Hematopoietic multipotent progenitor cell treated with erythropoietin and hydrocortisone succinate and interleukin-3 and kit ligand, for 6 days (in vitro differentiated cells): ENCODE measurements at regions not wholly inside any gene's neighbourhood (a gene's known extent, or its start where the extent isn't known, plus 50 kb on each side); places are given as distances from the start of the nearest gene placed in this dataset.
"Not testable (repeated sequence)": the region's sequence is repeated elsewhere in the genome, so short reads cannot be mapped to it uniquely, and the experiment has no call there.

Experiments used
- DNase-seq: peaks from one replicate; pipeline ENCODE4 v3.0.0-alpha.2; 2015

- DNase-seq, result no peak
Measured at GRCh38 chr6:73978330-73978729, 282.3 kb downstream of the CD109 start.

- DNase-seq, result not testable (repeated sequence)
Measured at GRCh38 chr6:73972518-73972917, 276.5 kb downstream of the CD109 start.

- peak; percentile 63 for DNase-seq
Measured at GRCh38 chr6:73969971-73970970, 274.3 kb downstream of the CD109 start.

GRCh38 chr6:73968221-73968757 lies 272.3 kb downstream of the CD109 start:
- DNase-seq, result no peak

- DNase-seq, result no peak
Measured at GRCh38 chr6:73965539-73966029, 269.6 kb downstream of the CD109 start.

- no peak for DNase-seq
Measured at GRCh38 chr6:73964241-73964854, 268.3 kb downstream of the CD109 start.

GRCh38 chr6:73962884-73963283 lies 266.9 kb downstream of the CD109 start:
- DNase-seq, result no peak

- no peak for DNase-seq
Measured at GRCh38 chr6:73956305-73956704, 260.3 kb downstream of the CD109 start.

GRCh38 chr6:73955800-73956199 lies 259.8 kb downstream of the CD109 start:
- no peak for DNase-seq

- no peak for DNase-seq
Measured at GRCh38 chr6:73954881-73955280, 258.9 kb downstream of the CD109 start.

- DNase-seq, result no peak
Measured at GRCh38 chr6:73951183-73951582, 255.2 kb downstream of the CD109 start.

GRCh38 chr6:73943930-73944652 lies 248.1 kb downstream of the CD109 start:
- DNase-seq, result no peak

- no peak for DNase-seq
Measured at GRCh38 chr6:73943411-73943810, 247.4 kb downstream of the CD109 start.

- peak; percentile 1 for DNase-seq
Measured at GRCh38 chr6:73942592-73943186, 246.7 kb downstream of the CD109 start.

- DNase-seq, result no peak
Measured at GRCh38 chr6:73941892-73942291, 245.9 kb downstream of the CD109 start.

- no peak for DNase-seq
Measured at GRCh38 chr6:73937805-73938204, 241.8 kb downstream of the CD109 start.

GRCh38 chr6:73932866-73933265 lies 236.9 kb downstream of the CD109 start:
- DNase-seq, result no peak

GRCh38 chr6:73929405-73929804 lies 233.4 kb downstream of the CD109 start:
- DNase-seq, result no peak

- DNase-seq, result no peak
Measured at GRCh38 chr6:73927421-73927820, 231.4 kb downstream of the CD109 start.

GRCh38 chr6:73925703-73926102 lies 229.7 kb downstream of the CD109 start:
- DNase-seq, result not testable (repeated sequence)

GRCh38 chr6:73923905-73924485 lies 228.0 kb downstream of the CD109 start:
- DNase-seq, result no peak

GRCh38 chr6:73903155-73903554 lies 207.2 kb downstream of the CD109 start:
- DNase-seq, result no peak
